ENCODE measurements at regions not wholly inside any gene's neighbourhood (a gene's known extent, or its start where the extent isn't known, plus 50 kb on each side); places are given as distances from the start of the nearest gene placed in this dataset.

GRCh38 chr2:22703286-22703920 lies 681.6 kb upstream of the KLHL29 start:
- no peak for DNase-seq (ENCODE audit: low read depth)
- no peak overlapping the region for H3K4me3 ChIP-seq (ENCODE audit: low read length)
- no peak for TF ChIP-seq CTCF (IDR thresholded peaks at IDR 0.05; ENCODE audit: insufficient read depth, low read depth, low read length, missing control alignments)

DNA sequence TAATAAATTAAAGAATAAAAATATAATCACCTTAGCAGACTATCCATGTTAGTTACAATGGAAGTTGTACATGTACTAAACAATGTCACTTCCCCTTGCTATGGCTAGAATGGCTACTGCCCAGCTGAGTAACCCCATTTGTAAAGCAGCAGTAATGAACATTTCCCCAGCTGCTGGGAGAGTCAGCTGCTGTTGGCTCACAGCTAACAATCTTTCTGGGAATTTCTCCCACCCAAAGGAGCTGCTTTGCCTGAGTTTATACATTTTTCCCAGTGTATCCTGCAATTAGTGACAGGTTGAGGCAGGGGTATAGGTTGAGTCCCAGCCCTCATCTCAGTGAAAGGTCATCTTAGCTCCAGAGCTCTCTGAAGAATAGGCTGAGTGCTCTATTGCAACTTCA lies 665.6 kb upstream of the KLHL29 start:
- H3K4me3 ChIP-seq (ENCODE audit: low read length): no peak overlapping the region
- no peak for DNase-seq (ENCODE audit: low read depth)
- no peak for TF ChIP-seq CTCF (IDR thresholded peaks at IDR 0.05; ENCODE audit: insufficient read depth, low read depth, low read length, missing control alignments)

DNA sequence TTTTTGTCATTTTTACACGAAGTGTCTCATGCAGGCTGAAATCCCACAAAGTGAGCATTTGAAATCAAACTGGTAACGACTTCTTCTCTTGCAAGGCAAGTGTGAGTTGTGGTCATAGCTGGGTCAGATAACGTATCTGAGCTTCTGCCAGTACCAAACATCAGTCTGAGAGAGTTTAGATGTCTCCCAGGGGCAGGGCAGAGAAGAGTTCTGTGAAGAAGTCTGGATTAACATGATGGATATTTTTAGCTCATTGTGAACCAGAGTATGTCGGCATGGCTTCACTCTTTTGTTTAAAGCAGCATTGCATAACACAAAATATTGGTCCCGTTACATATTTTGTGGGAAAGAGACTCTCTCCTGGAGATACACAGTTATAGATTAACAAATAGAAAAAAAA lies 655.5 kb upstream of the KLHL29 start:
- no peak for TF ChIP-seq CTCF (IDR thresholded peaks at IDR 0.05; ENCODE audit: insufficient read depth, low read depth, low read length, missing control alignments)
- H3K4me3 ChIP-seq (ENCODE audit: low read length): no peak overlapping the region
- DNase-seq (ENCODE audit: low read depth): no peak

- no peak for DNase-seq (ENCODE audit: low read depth)
- H3K4me3 ChIP-seq (ENCODE audit: low read length): no peak overlapping the region
- TF ChIP-seq CTCF (IDR thresholded peaks at IDR 0.05; ENCODE audit: insufficient read depth, low read depth, low read length, missing control alignments): no peak
Observed at GRCh38 chr2:22734373-22735045, 650.5 kb upstream of the KLHL29 start.

- H3K4me3 ChIP-seq (ENCODE audit: low read length): no peak overlapping the region
- no peak for TF ChIP-seq CTCF (IDR thresholded peaks at IDR 0.05; ENCODE audit: insufficient read depth, low read depth, low read length, missing control alignments)
- no peak for DNase-seq (ENCODE audit: low read depth)
Observed at GRCh38 chr2:22737144-22737543, 647.8 kb upstream of the KLHL29 start.

DNA sequence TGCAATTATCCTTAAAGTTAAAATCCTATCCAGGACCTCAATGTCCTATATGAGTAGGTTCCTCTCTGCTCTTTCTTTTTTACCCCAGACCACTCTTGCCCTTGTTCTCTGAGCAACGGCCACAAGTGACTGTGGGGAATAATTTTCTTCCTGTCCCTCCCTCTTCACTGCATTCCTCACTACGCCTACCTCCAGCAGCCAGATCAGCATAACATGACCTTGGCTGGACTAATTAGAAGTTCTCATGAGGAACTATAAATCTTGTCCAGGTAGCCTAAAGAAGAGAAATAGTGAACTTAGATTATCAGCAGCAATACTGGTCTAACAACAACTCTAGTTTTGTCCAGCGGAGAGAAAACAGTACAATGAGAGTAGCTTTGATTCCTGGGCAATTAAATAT lies 643.8 kb upstream of the KLHL29 start:
- no peak overlapping the region for H3K4me3 ChIP-seq (ENCODE audit: low read length)
- DNase-seq (ENCODE audit: low read depth): no peak
- TF ChIP-seq CTCF (IDR thresholded peaks at IDR 0.05; ENCODE audit: insufficient read depth, low read depth, low read length, missing control alignments): no peak

DNA sequence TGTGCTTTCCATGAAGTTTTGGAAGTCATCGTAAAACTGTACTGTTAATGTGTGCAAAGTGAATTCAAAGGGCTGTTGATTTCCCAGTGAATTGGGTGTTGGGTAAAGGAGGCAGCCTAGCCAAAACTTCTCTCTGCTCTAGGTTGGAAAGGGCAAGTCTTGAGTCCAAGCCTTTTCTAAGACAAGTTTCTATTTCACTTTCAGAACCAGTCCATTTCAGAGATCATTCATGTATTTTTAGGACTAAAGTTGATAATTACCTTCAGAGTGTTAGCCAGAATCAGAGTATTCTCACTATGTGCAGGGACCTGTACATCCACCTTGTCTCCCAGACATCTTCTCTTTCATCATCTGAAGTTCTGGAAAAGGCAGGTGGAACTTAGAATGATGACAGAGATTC lies 636.1 kb upstream of the KLHL29 start:
- no peak for DNase-seq (ENCODE audit: low read depth)
- no peak overlapping the region for H3K4me3 ChIP-seq (ENCODE audit: low read length)
- no peak for TF ChIP-seq CTCF (IDR thresholded peaks at IDR 0.05; ENCODE audit: insufficient read depth, low read depth, low read length, missing control alignments)

Measured in epithelial cell of esophagus (primary cell).